LNCaP clone FGC (cell line): ENCODE measurements at regions not wholly inside any gene's neighbourhood (a gene's known extent, or its start where the extent isn't known, plus 50 kb on each side); places are given as distances from the start of the nearest gene placed in this dataset.

Experiments
- DNase-seq: peaks from one replicate; pipeline ENCODE4 v3.0.0-alpha.2; 2011; ENCODE audit warnings: low read depth
- H3K4me3 ChIP-seq: 2 replicates; pipeline ENCODE4 v1.5.1; 2011; ENCODE audit warnings: mild to moderate bottlenecking, low read depth, low read length, control low read depth
- CTCF ChIP-seq: IDR thresholded peaks from 2 replicates; pipeline ENCODE4 v1.5.1; 2012; ENCODE audit warnings: mild to moderate bottlenecking; ENCODE audit not compliant: control insufficient read depth, insufficient read depth; ENCODE audit errors: extremely low read depth

GRCh38 chr4:11739992-11740391 lies 311.3 kb upstream of the HS3ST1 start:
- TF ChIP-seq CTCF: no peak

GRCh38 chr4:11736978-11737377 lies 308.3 kb upstream of the HS3ST1 start:
- no peak for TF ChIP-seq CTCF
- no peak overlapping the region for H3K4me3 ChIP-seq
- DNase-seq: no peak

More at GRCh38 chr4:11739992-11740391, 311.3 kb upstream of the HS3ST1 start:
- DNase-seq: no peak
- H3K4me3 ChIP-seq: no peak overlapping the region

GRCh38 chr4:11735651-11736050 lies 307.0 kb upstream of the HS3ST1 start:
- no peak overlapping the region for H3K4me3 ChIP-seq
- no peak for TF ChIP-seq CTCF
- DNase-seq: no peak

GRCh38 chr4:11732155-11732554 lies 303.5 kb upstream of the HS3ST1 start:
- no peak for TF ChIP-seq CTCF

GRCh38 chr4:11730545-11730944 lies 301.9 kb upstream of the HS3ST1 start:
- no peak overlapping the region for H3K4me3 ChIP-seq
- peak; percentile 85 for DNase-seq
- TF ChIP-seq CTCF: no peak

More at GRCh38 chr4:11732155-11732554, 303.5 kb upstream of the HS3ST1 start:
- DNase-seq: peak; percentile 49
- no peak overlapping the region for H3K4me3 ChIP-seq

GRCh38 chr4:11729548-11729947 lies 300.9 kb upstream of the HS3ST1 start:
- DNase-seq: no peak
- no peak overlapping the region for H3K4me3 ChIP-seq
- no peak for TF ChIP-seq CTCF

GRCh38 chr4:11727903-11728564 lies 299.3 kb upstream of the HS3ST1 start:
- H3K4me3 ChIP-seq: no peak overlapping the region
- no peak for TF ChIP-seq CTCF
- no peak for DNase-seq
